GDM1 (cell line): ENCODE measurements at regions not wholly inside any gene's neighbourhood (a gene's known extent, or its start where the extent isn't known, plus 50 kb on each side); places are given as distances from the start of the nearest gene placed in this dataset.
"Not testable (repeated sequence)": the region's sequence is repeated elsewhere in the genome, so short reads cannot be mapped to it uniquely, and the experiment has no call there.

Source experiments
- DNase-seq: peaks from one replicate; lab custom pipeline; 2025; lab: John Stamatoyannopoulos, UW

- DNase-seq, result no peak
Observed at GRCh38 chr4:30837861-30838260, 117.7 kb downstream of the PCDH7 start.

GRCh38 chr4:30838331-30838730, 118.2 kb downstream of the PCDH7 start:
- DNase-seq, result no peak

GRCh38 chr4:30839583-30840520, 119.7 kb downstream of the PCDH7 start:
- DNase-seq, result no peak

- no peak for DNase-seq
Observed at GRCh38 chr4:30840571-30840970, 120.4 kb downstream of the PCDH7 start.

- DNase-seq, result no peak
Observed at GRCh38 chr4:30842142-30842541, 122.0 kb downstream of the PCDH7 start.

GRCh38 chr4:30842689-30843088, 122.5 kb downstream of the PCDH7 start:
- no peak for DNase-seq

- DNase-seq, result no peak
Observed at GRCh38 chr4:30844861-30845582, 124.9 kb downstream of the PCDH7 start.

- no peak for DNase-seq
Observed at GRCh38 chr4:30847167-30847566, 127.0 kb downstream of the PCDH7 start.

GRCh38 chr4:30847958-30848357, 127.8 kb downstream of the PCDH7 start:
- DNase-seq, result no peak

GRCh38 chr4:30854531-30854930, 134.4 kb downstream of the PCDH7 start:
- DNase-seq, result no peak

- DNase-seq, result no peak
Observed at GRCh38 chr4:30855232-30855631, 135.1 kb downstream of the PCDH7 start.

- DNase-seq, result no peak
Observed at GRCh38 chr4:30856795-30857564, 136.8 kb downstream of the PCDH7 start.

GRCh38 chr4:30860978-30861377, 140.8 kb downstream of the PCDH7 start:
- DNase-seq, result no peak

GRCh38 chr4:30862196-30862595, 142.0 kb downstream of the PCDH7 start:
- no peak for DNase-seq

GRCh38 chr4:30863021-30863420, 142.9 kb downstream of the PCDH7 start:
- DNase-seq, result no peak

GRCh38 chr4:30865691-30866090, 145.5 kb downstream of the PCDH7 start:
- no peak for DNase-seq

GRCh38 chr4:30866346-30866745, 146.2 kb downstream of the PCDH7 start:
- DNase-seq, result no peak

GRCh38 chr4:30866907-30867306, 146.7 kb downstream of the PCDH7 start:
- no peak for DNase-seq

- no peak for DNase-seq
Observed at GRCh38 chr4:30867427-30867826, 147.3 kb downstream of the PCDH7 start.

- no peak for DNase-seq
Observed at GRCh38 chr4:30868111-30868895, 148.1 kb downstream of the PCDH7 start.

GRCh38 chr4:30869387-30869786, 149.2 kb downstream of the PCDH7 start:
- not testable (repeated sequence) for DNase-seq

GRCh38 chr4:30870513-30870912, 150.3 kb downstream of the PCDH7 start:
- DNase-seq, result no peak
